Head of caudate nucleus (tissue), 42 donors: ENCODE measurements at regions not wholly inside any gene's neighbourhood (a gene's known extent, or its start where the extent isn't known, plus 50 kb on each side); places are given as distances from the start of the nearest gene placed in this dataset.
A peak's percentile ranks its signal among the peaks of the same experiment; 100 is the strongest.

ENCODE experiments used
- DNase-seq, 42 donors: peaks; one replicate each; pipeline versions ENCODE4 v3.0.0 to v3.0.0-alpha.2; 2020 to 2021; ENCODE audit warnings: mixed read lengths in 7 of 42
- intact Hi-C: fragments of 100-400 bp; cut with DNase I; formaldehyde crosslinking; loops from one replicate; pipeline ENCODE4 v1.15.0; 2022

DNA sequence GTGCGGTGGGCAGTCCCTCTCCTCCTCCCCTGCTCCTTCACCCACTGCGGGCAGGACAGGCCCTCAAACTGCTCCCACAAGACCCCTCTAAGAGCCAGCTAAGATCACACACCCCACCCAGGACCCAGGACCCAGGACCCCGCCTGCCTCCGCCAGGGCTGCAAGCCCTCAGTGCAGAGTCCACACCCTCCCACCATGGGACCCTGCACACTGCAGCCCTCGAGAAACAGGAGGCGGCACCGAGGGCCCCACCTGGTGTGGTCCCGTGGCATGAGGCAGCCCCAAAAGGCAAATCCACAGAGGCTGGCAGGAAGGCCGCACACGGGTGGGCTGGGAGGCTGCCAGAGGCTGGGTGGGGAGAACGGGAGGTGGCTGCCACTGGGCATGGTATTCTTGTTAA lies 94.7 kb downstream of the ENGASE start:
- intact Hi-C loops = no loop called here
- DNase-seq = no peak

DNA sequence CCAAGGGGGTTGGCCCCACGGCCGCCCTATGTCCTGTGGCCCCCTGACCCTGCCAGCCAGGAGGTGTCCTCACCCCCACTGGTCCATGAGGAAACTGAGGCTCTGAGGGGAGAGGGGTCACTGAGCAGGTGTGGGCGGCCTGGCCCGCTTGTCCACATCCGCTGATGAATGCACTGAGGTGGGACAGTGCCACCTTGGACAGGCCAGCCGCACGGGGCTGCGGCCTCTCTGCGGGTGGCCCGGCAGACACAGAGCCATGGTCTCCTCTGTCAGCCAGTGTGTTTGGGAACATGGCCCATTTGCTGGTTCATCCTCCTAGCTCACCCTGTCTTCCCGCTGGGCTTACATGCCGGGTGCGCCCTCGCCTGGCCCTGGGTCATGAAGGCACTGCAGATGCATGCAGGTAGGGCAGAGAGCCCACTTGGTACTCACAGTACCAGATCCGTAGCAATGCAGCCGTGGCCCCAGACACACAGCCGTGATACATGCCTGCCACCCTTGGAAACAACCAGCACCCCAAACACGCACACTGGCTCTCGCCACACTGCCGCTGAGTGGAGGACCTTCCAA lies 93.9 kb downstream of the ENGASE start:
- intact Hi-C loops = no loop called here
- DNase-seq = no peak

DNA sequence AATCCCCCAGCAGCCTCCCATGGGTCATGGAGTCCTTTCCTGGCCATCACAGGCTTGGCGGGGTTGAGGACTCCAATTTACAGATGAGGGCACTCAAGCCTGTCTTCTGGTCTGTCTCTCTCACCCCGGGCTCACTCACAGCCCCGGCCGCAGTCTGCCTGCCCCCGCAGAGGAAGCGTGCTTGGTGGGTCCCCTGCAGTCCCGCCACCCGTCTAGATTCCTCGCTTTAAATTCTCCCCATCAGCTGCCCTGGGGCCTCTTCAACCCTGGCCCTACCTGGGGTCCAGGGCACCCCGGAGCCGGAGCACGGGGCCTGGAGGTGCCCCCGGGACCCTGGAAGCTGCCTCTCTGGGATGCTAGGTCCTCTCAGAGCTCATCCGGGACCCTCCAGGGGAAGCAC lies 92.9 kb downstream of the ENGASE start:
- intact Hi-C loops = no loop called here
- no peak for DNase-seq

DNA sequence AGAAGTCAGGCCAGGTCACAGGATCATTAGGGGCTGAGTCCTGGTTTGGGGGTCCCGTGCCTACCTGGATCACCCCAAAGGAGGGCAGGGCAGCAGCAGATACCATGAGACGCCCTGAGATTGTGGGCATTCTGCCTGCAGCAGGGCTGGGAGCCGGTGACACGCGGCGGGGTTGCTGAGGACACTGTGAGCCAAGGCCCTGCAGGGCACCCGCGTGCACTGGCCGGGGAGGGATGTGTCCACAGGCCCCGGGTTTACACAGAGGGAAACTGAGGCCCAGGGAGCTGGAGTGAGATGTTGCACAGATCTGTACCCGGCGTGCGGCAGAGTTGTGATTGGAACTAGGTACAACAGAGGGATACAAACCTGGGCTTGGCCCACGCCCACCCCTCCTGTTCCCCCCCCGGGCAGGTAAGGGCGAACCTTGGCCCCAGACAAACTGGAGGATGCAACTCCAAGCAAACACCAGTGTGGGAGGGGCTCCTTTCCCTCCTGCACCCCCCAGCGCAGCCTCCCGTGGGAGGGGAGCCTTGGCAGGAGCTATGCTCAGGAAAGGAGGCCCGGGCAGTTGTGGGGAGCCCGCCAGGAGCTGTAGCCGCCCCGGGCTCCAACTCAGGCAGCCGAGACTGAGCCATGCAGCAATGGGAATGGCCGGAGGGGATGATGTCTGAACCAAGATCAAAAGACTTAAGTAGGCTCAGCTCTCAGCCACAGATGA lies 91.3 kb downstream of the ENGASE start:
- intact Hi-C loops = no loop called here
- no peak for DNase-seq

DNA sequence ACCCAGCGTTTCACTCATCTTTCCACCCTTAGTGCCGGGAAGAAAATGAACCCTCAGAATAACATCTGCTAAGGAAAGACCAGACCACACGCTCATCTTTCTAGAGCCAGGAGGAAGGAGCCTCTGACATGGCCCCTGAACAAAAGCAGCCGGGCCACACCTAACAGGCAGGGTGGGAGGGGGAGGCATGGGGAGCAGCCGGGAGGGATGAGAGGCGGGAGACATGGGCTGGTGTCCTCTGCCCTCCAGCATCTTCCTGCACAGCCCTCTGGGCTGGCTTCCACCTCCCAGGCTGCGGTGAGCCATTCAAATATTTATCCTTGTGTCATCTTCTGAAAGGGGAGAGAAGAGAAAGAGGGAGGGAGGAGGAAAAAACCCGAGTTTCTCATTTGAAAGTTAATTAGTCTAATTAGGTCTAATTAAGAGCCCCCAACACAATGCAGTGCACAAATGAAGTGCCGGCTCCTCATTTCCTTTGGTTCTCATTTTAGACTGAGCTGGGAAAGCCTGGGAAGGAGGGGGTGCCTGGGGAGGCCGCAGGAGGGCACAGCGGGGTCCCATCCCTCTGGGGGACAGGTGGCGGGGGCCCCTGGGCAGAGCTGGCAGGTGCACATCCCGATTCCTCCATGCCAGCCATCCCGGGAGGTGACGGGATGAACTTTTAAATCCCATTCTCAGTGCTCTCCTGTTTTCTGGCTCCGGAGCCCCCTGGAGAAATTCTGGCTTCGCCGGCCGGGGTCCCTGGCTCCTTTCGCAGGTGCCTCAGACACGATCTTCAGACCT lies 90.5 kb downstream of the ENGASE start:
- no peak for DNase-seq
- intact Hi-C loops = no loop called here

DNA sequence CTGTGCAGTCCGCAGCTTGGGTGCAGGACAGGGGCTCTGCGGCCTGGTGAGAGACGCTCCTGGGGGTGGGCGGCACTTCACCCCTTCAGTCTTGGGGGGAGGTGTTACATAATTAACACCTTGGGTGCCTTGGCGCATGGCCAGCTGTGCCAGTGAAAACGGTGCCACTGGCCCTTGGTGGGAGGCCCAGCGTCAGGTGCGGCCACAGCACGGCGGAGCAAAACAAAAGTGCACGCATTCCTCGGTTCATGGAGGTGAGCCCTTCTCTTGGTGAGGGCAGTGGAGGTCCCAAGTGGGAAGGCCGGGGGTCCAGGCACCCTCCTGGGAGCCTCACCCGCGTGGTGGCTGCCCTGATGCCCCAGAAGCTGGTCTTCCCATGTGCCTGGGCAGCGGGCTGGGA lies 89.8 kb downstream of the ENGASE start:
- intact Hi-C loops = no loop called here
- no peak for DNase-seq

DNA sequence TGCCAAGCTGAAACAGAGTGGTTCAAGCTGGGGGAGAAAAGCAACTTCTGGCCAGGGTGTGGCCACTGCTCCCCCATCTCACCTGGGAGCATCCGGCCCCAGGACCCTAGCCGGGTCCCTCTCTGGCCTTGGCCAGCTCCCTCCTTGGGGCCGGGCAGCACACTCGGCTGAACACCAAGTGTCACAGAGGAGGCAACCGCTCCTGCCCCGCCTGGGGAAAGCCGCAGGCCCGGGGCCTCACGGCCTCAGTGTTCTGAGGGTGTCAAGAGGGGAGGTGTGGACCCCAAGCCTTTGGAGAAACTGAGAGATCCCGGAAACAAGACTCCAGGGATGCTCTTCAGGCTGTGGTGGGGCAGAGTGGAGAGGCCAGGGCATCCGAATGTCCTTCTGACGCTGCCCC lies 88.4 kb downstream of the ENGASE start:
- intact Hi-C loops = no loop called here
- DNase-seq = no peak

DNA sequence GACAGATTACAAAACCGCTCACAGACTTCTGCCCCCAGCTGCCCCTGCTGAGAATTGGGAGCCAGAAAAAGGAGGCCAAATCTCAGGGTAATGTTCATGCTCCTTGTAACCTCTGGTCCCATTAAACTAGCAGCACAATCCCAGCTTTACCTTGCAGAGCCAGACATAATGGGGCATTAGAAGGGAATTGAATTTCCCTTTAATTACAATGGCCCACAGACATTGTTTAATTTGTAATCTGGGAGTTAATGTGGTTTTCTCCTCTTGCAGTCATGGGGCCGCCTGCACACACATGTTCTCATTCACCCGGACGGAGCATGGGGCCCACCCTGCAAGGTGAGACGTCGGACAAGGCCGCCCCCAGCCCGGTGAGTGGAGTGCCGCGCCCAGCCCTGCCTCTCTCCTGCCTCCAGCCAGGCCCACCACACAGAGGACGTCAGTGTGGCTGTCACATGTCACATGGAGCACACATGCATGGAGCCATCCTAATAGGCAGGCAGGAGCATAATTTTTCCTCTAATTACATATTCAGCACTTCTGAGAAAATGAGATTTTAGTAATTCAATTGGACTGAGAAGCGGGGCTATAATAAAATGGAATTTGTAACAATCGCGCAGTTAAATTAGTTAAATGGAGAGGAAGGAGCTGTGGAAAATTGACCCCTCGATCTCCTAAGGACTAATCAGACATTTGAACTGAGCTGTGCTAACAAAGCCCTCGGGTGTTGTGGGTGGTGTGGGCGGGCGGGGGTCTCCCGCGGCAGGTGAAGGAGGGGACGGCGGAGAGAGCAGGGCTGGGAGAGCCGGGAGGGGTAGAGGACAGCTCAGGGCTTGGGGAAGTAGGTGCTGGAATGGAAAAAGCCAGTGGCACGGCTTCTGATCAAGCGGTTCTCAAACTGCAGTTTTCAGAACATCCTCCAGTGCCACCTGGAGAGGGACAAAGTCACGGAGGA lies 87.7 kb downstream of the ENGASE start:
- intact Hi-C loops = no loop called here
- DNase-seq = no peak

DNA sequence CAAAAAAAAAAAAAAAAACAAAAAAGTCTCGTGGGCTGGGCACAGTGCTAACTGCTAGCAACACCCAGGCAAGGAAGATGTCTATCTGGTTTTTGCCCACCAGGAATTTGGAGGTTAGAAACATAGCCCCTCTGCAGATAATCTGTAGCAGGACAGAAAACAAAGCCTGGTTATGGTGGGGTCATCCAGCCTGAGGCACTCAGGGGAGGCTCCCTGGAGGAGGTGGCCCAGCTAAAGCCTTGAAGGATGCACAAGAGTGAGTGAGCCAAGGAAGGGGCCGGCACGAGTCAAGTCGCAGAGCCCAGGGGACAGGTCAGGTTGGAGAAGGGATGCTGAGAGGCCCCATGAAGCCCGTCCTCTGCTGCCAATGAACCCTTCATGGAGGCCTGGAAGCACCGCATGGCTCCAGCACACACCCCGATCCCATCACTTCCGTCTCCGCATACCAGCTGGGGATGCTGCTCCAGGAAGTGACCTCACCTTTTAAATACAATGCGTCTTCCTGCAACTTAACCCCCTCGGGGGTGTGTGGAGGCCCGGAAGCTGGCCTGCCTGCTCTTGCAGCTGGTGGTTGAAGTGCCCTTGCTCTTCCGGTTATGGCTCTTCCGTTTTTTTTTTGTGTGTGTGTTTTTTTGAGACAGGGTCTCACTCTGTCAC lies 86.5 kb downstream of the ENGASE start:
- intact Hi-C loops = no loop called here

DNA sequence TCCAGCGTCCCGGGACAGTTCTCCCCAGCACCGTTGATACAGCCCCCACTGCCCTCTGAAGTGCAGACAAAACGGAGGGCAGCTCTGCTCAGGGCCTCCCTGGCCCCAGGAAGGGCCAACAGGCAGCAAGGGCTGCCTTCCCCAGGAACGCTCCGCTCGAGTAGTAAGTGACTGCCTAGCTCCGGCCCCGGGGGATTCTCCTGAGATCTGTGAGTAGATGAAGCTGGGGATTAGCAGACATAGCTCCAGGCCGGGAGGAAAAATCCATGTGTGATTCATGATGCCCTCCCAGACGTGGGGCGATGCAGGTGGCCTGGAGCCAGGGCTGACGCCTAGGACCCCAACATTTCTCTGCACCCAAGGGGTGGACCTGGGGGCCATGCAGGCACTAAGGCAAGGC lies 85.3 kb downstream of the ENGASE start:
- DNase-seq = no peak
- intact Hi-C loops = no loop called here

More for the DNA sequence above, 86.5 kb downstream of the ENGASE start:
- DNase-seq = no peak

DNA sequence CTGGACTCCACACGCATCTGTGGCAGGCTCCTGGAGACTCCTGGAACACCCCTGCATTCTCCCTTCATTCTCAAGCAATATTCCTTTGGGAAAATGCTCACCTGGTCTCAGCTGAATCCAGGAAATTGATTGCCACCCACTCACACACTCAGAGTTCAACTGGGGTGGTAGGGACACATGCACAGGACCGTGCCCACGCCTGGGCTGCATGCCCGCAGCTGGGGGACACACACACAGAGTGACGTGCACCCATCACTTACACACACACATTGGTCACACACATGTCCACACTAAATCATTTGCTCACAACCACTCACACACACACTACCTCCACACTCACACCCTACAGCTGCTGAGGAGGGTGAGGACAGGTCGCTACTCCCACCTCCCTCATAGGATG lies 84.8 kb downstream of the ENGASE start:
- intact Hi-C loops = no loop called here
- no peak for DNase-seq

DNA sequence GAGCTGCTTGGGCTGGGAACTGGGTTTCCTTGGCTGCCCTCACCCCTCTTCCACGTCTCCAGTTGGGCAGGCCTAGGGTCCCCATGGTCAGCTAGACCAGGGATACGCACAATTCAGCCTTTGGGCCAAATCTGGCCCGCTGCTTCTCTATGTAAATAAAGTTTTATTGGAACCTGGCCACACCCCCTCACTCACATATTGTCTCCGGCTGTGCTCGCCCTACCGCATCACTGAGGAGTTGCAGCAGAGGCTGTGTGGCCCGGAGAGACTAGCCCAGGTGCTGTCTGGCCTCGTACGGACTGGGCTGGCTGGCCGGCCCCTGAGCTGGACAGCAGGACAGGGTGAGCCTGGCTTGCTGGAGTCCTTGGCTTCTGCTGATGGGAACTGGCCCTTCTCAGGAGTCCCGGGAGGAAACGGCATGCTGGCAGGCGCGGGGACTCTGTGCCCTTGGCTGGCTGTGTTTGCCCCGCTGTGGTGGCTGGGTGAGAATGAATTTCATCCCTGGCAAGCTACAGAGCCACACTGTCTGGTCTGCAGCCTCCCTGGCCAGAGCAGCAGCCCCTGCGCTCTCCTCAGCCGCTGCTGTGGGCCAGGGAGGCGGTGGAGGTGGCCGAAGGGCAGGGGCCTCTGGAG lies 82.0 kb downstream of the ENGASE start:
- no peak for DNase-seq
- intact Hi-C loops = no loop called here

DNA sequence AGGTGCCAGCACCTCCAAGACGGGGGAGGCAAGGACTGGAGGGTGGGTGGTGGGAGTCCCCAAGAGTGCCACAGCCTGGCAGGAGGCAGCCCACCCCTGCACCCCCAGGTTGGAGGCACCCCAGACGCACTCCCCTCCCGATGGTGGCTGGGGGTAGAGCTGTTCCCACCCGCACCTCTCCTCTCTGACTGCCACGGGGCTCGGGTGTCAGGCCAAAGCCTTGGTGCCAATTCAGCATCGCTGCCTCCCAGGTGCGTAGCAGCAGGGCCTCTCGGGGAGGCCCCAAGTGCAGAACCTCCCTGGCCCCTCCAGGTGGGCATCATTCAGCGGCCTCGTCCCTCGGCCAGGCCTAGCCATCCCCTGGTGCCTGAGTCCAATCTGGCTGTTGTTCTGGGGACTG lies 81.1 kb downstream of the ENGASE start:
- DNase-seq = no peak
- intact Hi-C loops = no loop called here

DNA sequence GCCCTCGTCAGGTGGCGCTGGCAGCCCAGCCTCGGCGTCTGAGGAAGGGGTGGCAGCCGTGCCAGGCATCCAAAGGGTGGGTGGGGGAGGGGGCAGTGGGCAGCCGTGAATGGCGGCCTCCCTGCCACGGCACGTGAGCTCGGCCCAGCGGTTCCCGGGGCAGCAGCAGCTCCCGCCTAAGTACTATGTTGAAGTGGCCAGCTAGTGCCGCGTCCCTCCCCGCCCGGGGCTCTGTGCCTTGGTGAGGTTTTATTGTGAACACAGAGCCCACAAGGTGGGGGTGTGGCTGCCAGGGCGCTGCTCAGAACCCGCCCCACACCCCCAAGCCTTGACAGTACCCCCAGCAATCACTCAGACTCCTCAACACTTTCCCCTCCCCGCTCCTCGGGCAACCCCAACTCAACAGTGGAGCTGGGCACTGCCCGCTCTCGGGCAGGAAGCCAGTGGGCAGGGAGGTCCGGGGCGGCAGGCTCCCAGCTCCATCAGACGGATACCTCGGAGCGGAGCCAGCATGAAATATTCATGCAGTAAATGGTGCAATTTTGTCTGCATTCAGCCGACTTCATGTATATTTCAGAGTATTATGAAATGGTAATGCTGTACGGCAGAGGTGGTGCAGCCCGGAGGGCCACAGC lies 80.4 kb downstream of the ENGASE start:
- intact Hi-C loops = no loop called here
- DNase-seq = peak in 25 of 42 donors; percentile 12 to 64 (median 38)

DNA sequence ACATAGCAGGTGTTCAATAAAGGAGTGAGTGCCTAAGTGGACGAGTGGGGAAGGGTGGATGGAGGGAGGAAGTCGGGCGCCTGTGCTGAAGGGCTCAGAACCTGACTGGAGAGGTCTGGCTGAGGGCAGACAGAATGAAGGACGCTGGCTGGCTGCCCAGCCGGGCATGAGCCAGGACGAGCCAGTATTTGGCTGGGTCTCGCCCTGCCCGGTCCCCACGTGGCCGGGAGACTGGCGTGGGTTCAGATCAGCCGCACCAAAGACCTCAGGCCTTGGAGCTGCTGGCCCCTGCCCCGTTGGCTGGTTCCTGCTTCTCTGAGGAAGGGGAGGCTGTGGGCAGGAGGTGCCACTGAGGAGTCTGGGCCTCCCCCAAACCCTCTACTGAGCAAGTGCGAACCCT lies 79.8 kb downstream of the ENGASE start:
- DNase-seq = peak in 10 of 42 donors; percentile 26 to 53 (median 34)
- intact Hi-C loops = no loop called here

DNA sequence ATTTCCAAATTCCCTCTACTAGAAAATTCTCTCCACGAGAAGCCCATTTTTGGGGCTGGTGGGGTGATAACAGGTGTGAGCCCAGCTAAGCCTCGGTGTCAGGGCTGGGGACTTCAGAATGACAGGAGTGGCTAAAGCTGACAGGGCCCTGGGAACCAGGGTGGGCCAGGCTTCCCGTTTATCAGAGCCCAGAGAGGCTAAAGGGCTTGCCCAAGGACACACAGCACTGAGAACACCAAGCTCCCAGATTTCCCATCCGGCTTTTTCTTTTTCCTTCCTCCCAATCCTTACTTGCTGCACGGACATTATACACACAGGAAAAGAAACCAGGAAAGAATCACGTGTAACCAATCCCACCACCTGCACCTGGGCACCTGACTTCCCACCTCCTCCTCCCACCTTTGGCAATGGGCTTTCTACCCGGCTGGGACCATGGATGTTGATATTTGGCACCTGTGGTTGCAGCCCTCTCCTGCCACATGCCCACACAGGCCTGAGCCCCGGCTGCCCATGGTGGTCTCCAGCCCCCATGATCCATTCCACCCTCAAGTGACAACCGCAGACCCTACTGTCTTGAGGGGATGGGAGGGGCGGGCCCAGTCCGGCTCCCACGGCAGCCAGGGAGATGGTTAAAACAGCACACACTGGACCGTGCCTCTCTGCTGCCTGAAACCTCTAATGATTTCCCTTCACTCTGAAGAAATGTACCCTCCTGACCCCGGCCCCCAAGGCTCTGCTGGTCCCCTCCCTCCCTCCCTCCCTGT lies 78.9 kb downstream of the ENGASE start:
- no peak for DNase-seq
- intact Hi-C loops = no loop called here

DNA sequence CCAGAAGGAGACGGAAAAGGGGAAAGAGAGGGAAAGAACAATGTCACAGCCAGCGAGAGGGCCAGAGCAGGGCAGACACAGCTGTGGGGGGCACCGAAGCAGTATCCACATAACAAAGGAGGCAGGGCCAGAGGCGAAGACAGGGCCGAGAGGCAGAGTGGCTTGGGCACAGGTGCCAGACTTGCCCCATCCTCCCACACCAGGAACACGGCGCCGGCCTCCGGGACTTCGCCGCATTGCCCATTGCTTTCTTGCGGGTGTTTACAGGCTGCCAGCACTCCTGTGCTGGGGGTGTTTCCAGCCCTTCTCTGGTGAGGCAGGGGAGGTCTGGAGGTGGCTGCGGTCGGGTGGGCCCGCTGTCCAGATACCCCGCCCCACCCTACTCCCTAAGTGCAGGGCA lies 78.0 kb downstream of the ENGASE start:
- DNase-seq = no peak
- intact Hi-C loops = no loop called here
